Medulla oblongata (tissue), 1 donor: ENCODE measurements at regions not wholly inside any gene's neighbourhood (a gene's known extent, or its start where the extent isn't known, plus 50 kb on each side); places are given as distances from the start of the nearest gene placed in this dataset.
A peak's percentile ranks its signal among the peaks of the same experiment; 100 is the strongest.
"Not testable (repeated sequence)": the region's sequence is repeated elsewhere in the genome, so short reads cannot be mapped to it uniquely, and the experiment has no call there.

Experiments
- DNase-seq: peaks from one replicate; pipeline ENCODE4 v3.0.0-alpha.2; 2015; ENCODE audit errors: extremely low spot score

DNA sequence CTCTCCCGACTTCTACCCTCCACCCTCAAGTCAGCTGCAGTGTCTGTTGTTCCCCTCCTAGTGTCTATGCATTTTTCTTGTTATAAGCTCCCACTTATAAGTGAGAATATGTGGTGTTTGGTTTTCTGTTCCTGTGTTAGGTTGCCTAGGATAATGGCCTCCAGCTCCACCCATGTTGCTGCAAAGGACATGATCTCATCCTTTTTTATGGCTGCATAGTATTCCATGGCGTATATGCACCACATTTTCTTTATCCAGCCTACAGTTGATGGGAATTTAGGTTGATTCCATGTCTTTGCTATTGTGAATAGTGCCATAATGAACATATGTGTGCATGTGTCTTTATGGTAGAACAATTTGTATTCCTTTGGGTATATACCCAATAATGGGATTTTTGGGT is 80.7 kb downstream of the SPTSSA start:
- DNase-seq: not testable (repeated sequence)

DNA sequence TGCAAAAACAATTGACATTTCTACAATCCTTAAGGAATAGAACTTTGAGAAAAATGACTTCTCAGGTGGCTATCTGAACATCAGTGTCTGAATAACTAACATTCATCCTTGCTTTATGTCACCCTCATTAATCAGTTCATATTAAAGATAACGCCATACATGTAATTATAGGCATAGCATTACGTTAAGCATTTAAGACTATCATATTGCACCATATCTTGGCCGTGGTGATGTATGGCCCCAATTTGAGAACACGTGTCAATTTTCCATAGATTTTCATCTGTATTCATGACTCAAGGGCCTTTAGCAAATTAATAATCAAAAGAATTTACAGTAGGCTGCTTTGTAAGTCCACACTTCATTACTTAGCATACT is 81.6 kb downstream of the SPTSSA start:
- DNase-seq: no peak

DNA sequence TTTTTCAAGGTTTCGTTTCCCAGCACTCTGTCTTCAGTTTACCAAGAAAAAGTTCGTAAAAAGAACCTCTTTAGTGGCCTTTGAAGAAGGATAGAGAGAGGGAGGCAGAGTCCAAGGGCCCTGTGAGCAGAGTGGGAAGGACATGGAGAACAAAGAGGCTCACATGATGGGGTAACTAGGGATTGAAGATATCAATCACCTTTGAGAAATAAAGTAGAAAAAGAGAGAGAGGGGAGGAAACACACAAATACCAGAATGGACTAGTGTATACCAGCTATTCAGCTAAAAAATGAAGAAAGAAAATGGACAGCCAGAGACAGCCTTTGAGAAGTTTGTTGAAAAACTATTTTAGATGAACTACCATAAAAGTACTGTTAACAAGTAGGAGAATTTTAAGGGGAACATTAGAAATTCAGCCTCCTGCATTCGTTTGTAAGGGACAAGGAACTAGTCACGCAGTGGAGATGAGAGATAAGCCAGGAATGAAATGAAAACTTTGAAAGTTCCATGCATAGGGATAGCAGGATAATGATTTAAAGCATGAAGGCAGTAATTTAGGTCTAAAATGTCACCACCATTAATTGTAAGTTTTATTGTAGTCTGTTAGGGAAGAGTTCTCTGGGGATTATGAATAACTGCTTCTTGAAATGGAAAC is 82.1 kb downstream of the SPTSSA start:
- DNase-seq: no peak

DNA sequence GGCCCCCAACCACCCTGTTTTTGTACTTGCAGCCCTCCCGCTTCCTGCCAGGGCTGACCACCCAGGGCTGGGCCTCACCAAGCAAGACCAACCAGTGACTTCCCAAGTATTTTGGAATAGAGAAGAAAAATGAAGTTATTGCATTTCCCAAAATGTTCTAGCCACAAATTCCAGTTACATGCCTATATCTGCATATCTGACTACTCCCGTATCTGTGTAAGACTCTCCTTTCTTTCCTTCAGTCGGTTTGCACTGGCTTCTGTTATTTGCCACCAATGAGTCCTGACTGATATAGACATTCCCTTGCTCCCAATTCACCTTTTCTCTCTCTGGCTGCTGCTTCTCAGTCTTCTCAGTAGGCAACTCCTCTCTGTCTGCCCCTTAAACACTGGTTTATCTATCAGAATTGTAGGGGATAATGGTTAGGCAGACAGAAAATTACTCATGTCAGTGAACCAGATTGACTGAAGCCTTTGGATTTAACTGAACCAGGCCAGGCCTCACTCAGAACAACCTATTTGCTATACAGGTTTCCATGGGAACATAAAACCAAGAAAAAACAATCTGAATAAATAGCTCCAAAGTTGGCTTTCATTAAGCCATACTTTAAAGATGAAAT is 85.3 kb downstream of the SPTSSA start:
- no peak for DNase-seq

DNA sequence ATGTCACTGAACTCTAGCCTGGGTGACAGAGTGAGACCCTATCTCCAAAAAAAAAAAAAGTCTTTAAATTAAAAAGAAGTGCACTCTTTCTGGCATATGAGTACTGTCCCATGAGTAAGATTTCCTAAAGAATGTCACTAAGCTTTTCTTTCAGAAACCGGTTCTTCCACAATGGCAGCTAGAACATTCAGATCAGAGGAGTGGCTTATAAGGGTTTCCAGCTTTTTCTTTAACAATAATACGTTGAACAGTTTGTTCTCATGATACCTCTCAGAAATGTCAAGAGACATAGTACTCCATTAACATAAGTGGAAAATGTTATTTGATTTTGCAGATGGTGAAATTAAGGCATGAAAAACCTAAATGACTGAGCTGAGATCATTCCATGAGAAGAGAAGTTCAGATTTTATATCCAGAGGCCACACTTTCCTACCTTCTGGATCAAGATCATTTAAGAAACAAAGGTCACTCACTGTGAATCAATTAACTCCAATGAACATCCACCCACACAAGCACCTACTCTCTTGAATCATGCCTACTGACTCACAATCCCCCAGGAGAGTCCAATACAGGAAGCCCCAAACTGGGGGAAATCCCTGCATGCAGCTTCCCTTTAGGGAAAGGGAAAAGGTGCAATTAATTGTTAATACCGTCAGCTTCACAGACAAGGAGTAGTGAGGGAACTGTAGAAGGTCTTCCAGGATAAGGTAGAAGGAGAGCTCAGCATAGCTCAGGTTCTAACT is 86.9 kb downstream of the SPTSSA start:
- DNase-seq: no peak

DNA sequence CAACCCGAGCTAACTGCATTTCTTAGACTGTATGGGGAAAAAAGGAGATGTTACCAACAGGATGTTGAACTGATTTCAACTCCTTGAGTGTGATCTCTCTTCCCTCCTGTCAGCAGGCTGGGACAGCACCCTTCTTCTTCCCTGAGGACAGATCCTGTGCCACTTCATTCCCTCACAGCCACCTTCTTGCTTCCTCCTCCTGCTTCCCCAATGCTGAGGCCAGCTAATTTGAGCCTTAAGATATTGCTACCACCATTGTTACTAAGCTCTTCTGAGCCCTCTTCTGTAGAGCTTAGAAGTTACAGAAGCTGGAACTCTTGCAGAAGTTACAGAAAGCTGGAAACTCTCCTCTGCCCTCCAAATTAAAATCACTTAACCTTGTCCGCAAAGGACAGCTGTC is 88.8 kb downstream of the SPTSSA start:
- no peak for DNase-seq

DNA sequence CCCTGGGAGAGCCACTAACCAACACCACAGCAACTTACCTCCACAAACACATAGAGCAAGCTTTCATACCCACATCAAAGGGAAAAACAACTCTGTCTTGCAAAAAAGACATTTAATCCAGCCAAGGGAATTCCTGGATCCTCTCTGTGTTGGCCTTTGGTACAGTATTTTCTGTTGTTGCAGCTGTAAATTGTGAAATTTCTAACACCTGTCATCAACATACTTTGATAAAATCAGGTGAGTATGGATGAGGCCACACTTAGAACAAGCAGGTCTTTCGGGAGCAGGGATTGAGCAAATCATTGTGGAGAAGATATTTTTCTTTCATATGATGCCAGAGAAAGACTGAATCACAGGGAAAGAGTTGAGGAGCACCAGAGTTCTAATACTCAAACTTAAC is 89.3 kb downstream of the SPTSSA start:
- no peak for DNase-seq

DNA sequence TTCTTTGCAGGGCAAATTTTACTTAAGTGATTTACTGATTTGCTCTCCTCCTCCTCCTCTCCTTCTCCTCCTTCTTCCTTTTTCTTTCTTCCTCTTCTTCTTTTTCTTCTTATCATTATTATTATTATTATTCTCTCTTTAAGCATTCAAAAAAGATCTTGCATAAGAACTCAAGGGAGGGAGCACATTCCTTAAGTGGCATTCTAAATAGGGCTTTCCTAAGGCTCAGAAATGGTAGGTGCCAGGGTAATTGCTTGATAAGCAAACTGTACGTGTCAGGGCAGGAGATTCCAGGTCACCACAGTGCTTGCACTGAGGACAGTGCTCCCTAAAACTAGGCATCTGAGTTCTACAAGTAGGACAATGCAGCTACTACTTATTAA is 92.4 kb downstream of the SPTSSA start:
- DNase-seq: no peak

DNA sequence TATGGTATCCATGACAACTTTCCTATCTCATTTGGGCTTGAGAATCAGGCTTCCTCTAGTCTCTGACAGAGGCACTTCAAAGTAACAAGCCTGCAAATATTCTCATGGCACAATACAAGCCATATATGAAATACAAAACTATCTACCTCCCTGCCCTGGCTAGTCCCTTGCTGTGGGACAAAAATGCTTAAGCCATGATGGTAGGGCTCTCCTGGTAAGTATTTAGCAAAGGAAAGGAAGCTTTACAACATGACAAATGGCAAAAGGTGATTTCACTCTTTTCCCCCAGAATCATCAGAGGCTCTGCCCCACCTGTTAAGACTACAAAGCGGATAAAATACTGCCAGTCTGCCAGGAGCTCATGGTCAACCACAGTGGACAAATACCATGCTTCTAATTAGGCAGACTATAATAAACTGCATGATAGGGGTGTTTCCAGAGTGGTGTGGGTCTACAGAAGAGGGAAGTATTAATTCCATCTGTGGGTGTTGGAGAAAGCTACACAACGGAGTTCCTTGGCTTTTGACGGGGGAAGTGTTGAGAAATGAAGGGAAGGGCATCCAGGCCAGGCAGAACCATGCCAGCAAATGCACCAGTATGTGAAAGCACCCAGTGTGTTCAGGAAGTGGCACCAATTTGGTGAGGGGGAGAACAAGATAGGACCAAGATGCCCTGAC is 92.9 kb downstream of the SPTSSA start:
- DNase-seq: no peak

DNA sequence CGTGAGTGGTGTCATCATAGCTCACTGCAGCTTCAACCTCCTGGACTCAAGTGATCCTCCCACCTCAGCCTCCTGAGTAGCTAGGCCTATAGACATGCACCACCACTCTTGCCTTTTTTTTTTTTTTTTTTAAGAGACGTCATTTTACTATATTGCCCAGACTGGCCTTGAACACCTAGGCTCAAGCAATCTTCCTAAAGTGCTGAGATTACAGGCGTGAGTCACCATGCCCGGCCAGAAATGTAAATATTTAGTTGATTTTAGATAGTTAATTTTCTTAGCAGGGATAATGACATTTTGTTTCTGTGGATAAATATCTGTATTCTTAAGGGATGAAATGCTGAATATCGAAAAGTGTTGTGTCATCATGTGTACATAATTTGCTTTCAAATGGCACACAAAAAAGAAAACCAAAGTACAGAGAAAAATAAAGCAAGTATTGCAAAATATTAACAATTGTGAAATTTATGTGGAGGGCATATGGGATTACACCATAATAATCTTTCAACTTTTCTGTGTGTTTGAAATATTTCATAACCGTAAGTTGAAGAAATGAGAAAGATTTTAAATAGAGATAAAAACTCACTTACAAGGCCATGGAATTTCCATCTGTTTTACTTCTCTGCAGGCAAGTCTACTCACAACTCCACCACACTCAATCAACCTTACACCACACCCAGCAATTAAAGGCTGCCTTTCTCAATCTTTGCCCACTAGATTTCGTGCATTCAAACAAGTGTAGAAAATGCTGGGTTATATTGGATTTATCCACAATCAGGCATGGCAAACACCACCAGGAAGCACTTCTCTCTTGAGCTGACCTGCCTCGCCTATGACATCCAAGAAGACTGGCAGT is 93.7 kb downstream of the SPTSSA start:
- DNase-seq: no peak

DNA sequence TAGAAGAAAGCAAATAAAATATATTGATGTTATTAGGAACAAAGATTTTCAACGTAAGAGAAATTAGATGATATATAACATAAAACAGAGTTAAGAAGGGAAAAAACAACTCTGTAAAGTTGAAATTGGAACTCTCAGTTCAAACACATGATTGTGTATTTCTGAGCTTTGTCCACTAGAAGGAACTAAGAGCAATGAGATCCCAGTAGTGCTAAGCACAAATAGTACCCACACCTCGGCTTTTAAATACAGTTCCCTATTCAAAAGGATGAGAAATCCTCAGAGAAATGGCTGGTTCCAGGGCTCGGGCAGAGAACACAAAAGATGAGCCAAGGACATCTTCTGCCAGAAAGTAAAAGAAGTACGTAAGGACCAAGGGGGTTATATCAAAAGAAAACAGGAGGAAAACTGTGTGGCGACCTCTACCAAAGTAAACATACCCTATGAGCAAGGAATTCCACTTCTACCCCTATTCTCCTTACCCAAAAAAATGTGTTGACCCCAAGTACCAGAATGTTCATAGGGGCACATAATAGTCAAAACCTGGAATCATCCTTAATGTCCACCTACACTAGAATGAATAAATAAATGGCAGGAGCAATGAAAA is 96.6 kb downstream of the SPTSSA start:
- DNase-seq: peak; percentile 54

DNA sequence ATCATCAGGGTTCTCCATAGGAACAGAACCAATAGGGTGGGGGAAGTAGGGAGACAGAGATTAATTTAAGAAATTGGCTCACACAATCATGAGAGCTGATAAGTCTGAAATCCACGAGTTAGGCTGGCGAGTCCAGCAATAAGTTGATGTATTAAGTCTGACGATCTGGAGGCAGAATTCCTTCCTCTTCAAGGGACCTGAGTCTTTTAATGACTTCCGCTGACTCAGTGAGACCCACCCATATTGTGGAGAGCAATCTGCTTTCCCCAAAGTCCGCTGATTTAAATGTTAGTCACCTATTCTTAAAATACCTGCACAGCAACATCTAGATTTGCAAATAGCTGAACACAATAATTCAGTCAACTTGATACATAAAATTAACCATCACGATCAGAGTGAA is 97.8 kb downstream of the SPTSSA start:
- no peak for DNase-seq

DNA sequence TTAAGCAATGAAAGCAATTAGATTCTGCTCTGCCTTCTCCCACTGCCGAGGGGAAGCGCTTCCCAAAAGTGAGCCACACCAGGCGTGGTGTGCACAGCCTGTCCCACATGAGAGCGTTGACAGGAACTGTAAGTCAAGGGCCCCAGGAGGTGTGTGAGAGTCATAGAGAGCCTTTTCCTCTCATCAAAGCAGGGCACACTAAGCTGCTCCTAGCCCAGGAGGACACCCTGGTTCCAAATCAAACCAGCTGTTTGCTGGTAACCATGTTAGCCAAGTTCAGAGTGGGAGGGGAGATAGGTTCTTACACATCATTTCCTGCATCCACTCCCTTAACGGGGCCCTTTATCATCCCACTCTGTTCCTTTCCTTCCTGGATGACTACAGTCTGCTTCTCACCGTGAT is 98.3 kb downstream of the SPTSSA start:
- DNase-seq: no peak

DNA sequence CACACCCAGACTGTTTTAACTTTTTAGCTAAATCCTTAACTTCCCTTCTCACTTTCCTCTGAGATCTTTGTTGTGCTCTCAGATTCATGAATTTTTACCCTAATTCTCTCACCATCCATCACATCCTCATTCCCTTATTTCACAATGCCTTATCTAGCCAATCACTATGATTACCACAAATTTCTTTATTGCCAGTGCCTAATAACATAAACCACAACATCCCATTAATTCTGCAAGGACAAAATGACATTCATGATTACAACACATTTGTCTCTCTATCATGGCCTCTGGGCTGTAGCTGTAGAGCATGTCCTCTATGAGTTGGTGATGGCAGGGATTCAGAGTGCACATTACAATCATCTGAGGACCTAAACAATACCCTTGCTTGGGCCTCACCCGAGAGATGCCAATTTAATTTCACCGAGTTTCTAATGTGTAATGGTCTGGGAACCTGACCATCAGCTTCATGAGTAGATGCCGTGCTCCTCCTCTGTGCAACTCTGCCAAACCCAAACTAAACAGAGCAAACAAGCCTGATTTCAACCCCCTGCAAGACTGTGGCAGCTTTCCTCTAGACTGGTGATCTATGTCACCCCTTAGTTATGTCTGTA is 99.3 kb downstream of the SPTSSA start:
- DNase-seq: no peak

DNA sequence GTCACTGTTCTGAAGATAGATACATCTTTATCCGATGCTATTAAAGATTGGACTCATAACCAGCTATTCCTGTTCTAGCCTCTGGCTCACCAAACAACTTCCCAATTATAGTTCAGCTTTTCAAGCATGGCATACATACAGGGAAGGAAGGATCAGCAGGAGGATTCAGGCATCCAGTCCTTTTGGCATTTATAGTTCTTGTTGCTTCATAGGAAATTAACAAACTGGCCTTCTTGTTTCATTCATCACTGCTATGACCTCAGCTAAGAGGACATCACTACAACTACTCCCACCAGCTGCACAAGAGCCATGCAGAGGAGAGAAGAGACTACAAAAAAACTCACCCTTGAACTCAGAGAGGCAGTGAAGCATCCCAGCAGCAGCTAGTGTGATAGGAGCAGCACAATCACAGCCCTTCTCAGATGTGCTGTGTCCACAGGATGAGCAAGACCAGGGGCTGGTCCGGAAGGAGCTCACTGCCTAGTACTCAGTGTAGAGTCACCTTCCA is 100.5 kb downstream of the SPTSSA start:
- DNase-seq: no peak

DNA sequence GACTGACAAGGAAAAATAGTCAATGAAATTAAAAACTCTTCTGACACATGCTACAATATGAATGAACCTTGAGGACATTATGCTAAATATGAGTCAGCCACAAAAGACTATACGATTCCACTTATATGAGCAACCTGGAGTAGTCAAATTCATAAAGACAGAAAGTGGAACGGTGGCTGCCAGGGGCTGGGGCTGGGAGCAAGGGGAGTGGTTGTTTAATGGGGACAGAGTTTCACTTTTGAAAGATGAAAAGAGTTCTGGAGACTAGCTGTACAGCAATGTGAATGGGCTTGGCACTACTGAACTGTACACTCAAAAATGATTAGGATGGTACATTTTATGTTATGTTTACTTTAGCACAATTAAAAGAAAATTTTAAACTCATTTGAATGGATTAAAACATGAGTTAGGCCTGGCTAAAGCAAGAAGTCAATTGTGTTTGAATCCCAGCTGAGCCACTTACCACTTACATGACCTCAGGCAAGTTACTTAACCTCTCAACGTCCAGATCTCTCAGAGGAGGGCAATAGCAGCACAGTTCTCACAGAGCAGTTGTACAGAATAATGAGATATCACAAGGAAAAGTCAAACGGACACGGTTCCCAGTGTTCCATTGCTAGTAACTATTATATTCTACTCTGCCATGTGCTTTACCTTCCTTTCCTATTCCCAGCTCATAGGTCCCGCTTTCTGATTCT is 102.5 kb downstream of the SPTSSA start:
- no peak for DNase-seq

DNA sequence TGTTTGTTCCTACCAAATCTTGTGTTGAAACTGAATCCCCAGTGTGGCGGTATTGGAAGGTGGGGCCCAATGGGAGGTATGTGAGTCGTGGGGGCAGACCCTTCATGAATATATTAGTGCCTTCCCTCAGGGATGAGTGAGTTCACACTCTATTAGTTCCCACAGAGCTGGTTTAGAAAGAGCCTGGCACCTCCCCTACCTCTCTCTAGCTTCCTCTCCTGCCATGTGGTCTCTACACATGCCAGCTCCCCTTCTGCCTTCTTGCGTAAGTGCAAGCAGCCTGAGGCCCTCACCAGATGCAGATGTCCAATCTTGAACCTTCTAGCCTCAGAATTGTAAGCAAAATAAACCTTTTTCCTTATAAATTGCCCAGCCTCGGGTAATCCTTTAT is 105.8 kb downstream of the SPTSSA start:
- no peak for DNase-seq

DNA sequence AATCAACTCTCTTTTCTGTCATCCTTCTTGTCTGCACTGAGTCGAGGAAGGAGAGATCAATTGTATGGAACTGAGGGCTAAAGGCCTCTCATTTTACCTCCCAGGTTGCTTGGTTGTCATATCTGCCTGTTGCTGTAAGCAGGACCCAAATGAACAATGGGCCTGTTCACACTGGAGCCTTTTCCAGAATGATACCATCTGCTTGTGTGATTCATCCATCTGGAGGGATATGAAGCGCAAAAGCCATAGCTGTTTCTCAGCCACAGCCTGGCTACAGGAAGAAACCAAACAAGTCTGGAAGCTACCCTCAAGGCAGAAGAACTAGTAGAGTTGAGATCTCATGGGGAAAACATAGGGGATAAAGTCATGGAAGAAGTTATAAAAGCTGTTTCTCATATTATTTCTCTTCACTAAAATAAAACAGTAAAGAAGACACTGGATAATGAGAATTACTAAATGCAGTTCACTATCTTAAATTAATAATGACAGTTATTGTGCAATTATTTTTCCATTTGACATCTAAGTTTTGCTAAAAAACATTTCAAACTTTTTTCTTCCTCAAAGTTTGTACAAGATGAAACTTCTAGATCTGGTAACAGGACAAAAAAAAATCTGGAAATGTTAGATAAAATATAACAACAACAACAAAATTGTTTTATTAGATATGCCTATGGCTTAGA is 106.3 kb downstream of the SPTSSA start:
- DNase-seq: peak; percentile 38

DNA sequence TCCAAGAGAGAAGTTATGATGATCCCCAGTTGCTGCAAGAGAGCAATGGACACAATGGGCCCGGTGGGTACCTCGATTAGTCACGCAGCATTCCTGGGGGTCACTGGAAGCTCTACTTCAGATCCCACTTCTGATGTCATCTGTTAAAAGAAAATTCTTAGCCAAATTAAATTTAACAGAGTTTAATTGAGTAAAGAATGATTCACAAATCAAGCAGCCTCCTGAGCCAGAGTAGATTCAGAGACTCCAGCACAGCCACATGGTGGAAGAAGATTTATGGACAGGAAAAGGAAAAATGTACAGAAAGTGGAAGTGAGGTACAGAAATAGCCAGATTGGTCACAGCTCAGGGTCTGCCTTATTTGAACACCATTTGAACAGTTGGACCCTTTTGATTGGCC is 107.5 kb downstream of the SPTSSA start:
- DNase-seq: no peak

DNA sequence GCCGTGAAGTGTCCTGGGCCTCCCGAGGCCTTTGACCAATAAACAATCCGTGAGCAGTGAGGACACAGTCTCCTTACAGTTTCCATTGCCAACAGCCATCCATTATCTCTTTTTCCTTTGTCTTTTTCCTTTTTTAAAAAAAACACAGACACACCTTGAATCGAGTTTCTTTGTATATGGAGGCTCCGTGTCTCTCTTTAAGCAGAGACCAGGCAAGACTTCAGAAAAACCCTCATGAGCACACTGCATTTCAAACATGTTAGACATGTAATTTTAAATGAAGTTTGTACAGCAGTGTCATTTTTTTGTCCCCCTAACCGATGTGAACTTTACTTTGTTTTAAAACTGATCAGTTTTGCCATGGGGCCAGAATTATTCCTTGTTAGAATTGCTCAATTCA is 111.1 kb downstream of the SPTSSA start:
- no peak for DNase-seq
